ENCODE measurements at regions not wholly inside any gene's neighbourhood (a gene's known extent, or its start where the extent isn't known, plus 50 kb on each side); places are given as distances from the start of the nearest gene placed in this dataset.
"Not testable (repeated sequence)": the region's sequence is repeated elsewhere in the genome, so short reads cannot be mapped to it uniquely, and the experiment has no call there.

GRCh38 chr2:146386096-146386495 lies 1458.7 kb upstream of the ACVR2A start:
- no peak for DNase-seq (ENCODE audit: low spot score)
- Mint-ChIP-seq H3K4me3 (ENCODE audit: unreplicated experiment) (no peak overlapping the region), H3K4me1 (ENCODE audit: low read depth) (peaks cover 13% of the 10 kb centered on the region), H3K27me3 (ENCODE audit: low read depth) (no peaks in the 10 kb centered on the region), H3K27ac (ENCODE audit: unreplicated experiment) (no peak overlapping the region), H3K36me3 (ENCODE audit: low read depth) (no peaks in the 10 kb centered on the region), H3K9me3 (ENCODE audit: low read depth) (no peaks in the 10 kb centered on the region)
- TF ChIP-seq CTCF (IDR thresholded peaks at IDR 0.05) = no peak

DNA sequence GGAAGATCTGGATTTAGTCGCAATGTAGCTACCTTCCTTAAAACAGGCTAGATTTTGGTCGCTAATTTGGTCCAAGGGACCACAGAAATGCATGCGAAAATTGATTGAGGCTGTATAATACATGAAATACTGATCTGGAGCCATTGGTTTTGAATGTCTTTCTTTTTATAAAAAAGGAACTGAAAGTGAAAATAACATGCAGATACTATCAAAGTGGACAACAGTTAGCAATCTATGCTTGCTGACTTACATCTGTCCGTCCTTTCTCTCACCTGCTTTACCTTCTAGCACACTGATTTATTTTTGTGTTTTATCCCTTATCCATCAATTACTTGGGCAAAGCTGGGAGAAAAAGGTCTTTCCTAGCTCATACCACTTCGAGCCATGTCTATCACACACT lies 1459.8 kb upstream of the ACVR2A start:
- Mint-ChIP-seq H3K4me3 (ENCODE audit: unreplicated experiment) (no peak overlapping the region), H3K27me3 (ENCODE audit: low read depth) (no peaks in the 10 kb centered on the region), H3K36me3 (ENCODE audit: low read depth) (no peaks in the 10 kb centered on the region), H3K4me1 (ENCODE audit: low read depth) (peaks cover 13% of the 10 kb centered on the region), H3K9me3 (ENCODE audit: low read depth) (no peaks in the 10 kb centered on the region), H3K27ac (ENCODE audit: unreplicated experiment) (no peak overlapping the region)
- DNase-seq (ENCODE audit: low spot score) = no peak
- TF ChIP-seq CTCF (IDR thresholded peaks at IDR 0.05) = no peak

DNA sequence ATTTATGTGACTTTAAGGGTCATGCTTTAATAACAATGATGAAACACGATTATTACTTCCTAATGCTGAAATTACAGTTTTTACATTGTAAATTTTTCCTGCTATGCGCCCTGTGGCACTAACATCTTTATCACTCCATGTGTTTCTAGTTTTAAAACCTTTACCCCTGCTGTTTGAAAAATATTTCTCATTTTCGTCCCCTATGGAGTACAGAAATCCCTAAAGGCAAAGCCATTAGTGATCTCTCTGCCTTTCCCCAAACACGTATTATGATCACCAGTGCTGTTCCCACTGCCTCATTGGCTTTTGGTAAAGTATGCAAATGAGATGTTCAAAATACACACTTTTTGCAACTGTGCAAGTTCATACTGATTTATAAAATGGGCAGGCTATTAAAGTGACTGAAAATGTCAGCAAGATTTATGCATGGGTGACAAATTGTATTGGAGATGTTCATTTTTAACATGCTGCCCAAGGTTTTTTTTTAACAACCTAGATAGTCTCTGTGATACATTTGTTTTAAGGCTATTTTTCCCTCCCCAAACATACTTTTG lies 1468.2 kb upstream of the ACVR2A start:
- Mint-ChIP-seq H3K36me3 (ENCODE audit: low read depth) (peaks cover 1% of the 10 kb centered on the region), H3K27ac (ENCODE audit: unreplicated experiment) (no peak overlapping the region), H3K27me3 (ENCODE audit: low read depth) (no peaks in the 10 kb centered on the region), H3K4me1 (ENCODE audit: low read depth) (peaks cover 13% of the 10 kb centered on the region), H3K9me3 (ENCODE audit: low read depth) (peaks cover 8% of the 10 kb centered on the region), H3K4me3 (ENCODE audit: unreplicated experiment) (no peak overlapping the region)
- TF ChIP-seq CTCF (IDR thresholded peaks at IDR 0.05) = no peak
- DNase-seq (ENCODE audit: low spot score) = no peak

DNA sequence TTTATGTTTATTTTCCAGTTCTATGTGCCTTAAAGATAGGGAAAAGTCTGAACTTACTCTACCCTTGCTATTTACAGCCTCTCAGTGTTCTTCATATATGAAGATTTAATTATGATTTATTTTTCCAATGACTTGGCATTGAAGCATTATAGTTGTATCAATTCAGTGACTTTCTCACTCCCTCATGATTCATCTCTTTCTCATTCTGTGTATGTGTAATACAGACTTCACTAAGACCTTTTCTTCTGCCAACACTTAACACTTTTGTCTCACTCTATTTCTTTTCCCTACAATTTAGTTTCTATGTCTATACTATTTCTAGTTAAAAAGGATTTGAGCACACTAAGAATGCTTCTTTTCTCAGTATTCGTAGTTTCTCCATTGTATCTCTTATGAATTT lies 1470.3 kb upstream of the ACVR2A start:
- peaks cover 1% of the 10 kb centered on the region for H3K36me3 Mint-ChIP-seq (ENCODE audit: low read depth)
- TF ChIP-seq CTCF (IDR thresholded peaks at IDR 0.05) = no peak
- peaks cover 14% of the 10 kb centered on the region for H3K9me3 Mint-ChIP-seq (ENCODE audit: low read depth)
- no peak overlapping the region for H3K4me3 Mint-ChIP-seq (ENCODE audit: unreplicated experiment)
- no peak overlapping the region for H3K27ac Mint-ChIP-seq (ENCODE audit: unreplicated experiment)
- peaks cover 28% of the 10 kb centered on the region for H3K4me1 Mint-ChIP-seq (ENCODE audit: low read depth)
- no peaks in the 10 kb centered on the region for H3K27me3 Mint-ChIP-seq (ENCODE audit: low read depth)
- no peak for DNase-seq (ENCODE audit: low spot score)

DNA sequence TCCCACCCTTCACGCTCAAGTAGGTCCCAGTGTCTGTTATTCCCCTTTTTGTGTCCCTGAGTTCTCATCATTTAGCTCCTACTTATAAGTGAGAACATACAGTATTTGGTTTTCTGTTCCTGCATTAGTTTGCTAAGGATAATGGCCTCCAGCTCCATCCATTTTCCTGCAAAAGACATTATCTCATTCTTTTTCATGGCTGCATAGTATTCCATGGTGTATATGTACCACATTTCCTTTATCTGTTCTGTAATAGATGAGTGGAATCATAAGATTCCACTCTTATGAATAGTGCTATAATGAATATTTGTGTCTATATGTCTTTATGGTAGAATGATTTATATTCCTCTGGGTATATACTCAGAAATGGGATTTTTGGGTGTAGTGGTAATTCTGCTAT lies 1473.5 kb upstream of the ACVR2A start:
- H3K9me3 Mint-ChIP-seq (ENCODE audit: low read depth) = peaks cover 14% of the 10 kb centered on the region
- H3K27ac Mint-ChIP-seq (ENCODE audit: unreplicated experiment) = peak overlapping the region; percentile 83
- H3K4me1 Mint-ChIP-seq (ENCODE audit: low read depth) = peaks cover 25% of the 10 kb centered on the region

GRCh38 chr2:146370826-146371225 lies 1474.0 kb upstream of the ACVR2A start:
- peak overlapping the region; percentile 83 for H3K27ac Mint-ChIP-seq (ENCODE audit: unreplicated experiment)
- DNase-seq (ENCODE audit: low spot score) = no peak
- no peak overlapping the region for H3K4me3 Mint-ChIP-seq (ENCODE audit: unreplicated experiment)
- TF ChIP-seq CTCF (IDR thresholded peaks at IDR 0.05) = no peak
- H3K27me3 Mint-ChIP-seq (ENCODE audit: low read depth) = no peaks in the 10 kb centered on the region
- peaks cover 27% of the 10 kb centered on the region for H3K4me1 Mint-ChIP-seq (ENCODE audit: low read depth)
- H3K9me3 Mint-ChIP-seq (ENCODE audit: low read depth) = peaks cover 18% of the 10 kb centered on the region
- peaks cover 1% of the 10 kb centered on the region for H3K36me3 Mint-ChIP-seq (ENCODE audit: low read depth)

More for the DNA sequence above, 1473.5 kb upstream of the ACVR2A start:
- H3K36me3 Mint-ChIP-seq (ENCODE audit: low read depth); H3K27me3 Mint-ChIP-seq (ENCODE audit: low read depth); H3K4me3 Mint-ChIP-seq (ENCODE audit: unreplicated experiment); DNase-seq (ENCODE audit: low spot score): not testable (repeated sequence)
